Stomach (tissue), 8 donors: ENCODE measurements at regions not wholly inside any gene's neighbourhood (a gene's known extent, or its start where the extent isn't known, plus 50 kb on each side); places are given as distances from the start of the nearest gene placed in this dataset.

Experiments used
- DNase-seq, 2 donors: peaks; one replicate each; pipeline versions ENCODE4 v3.0.0 to v3.0.0-alpha.2; 2013 to 2019
- H3K27ac ChIP-seq, 5 donors: fragments of 200-600 bp in 4 of 5; sonication (generic) in 4 of 5; one replicate each; pipeline ENCODE4 v1.5.1; 2013 to 2019; ENCODE audit warnings: mild to moderate bottlenecking in 1 of 5, moderate library complexity in 1 of 5
- H3K27me3 ChIP-seq, 3 donors: fragments of 200-600 bp; sonication (generic); one replicate each; pipeline ENCODE4 v1.5.1; 2017 to 2019; ENCODE audit warnings: mixed run types in 1 of 3
- H3K36me3 ChIP-seq, 4 donors: fragments of 200-600 bp; sonication (generic); 1 replicate in 3 of 4; 2 replicates in 1 of 4; pipeline ENCODE4 v1.5.1; 2016 to 2019
- H3K4me1 ChIP-seq, 4 donors: fragments of 200-600 bp; sonication (generic); one replicate each; pipeline ENCODE4 v1.5.1; 2016 to 2019
- H3K4me3 ChIP-seq, 4 donors: fragments of 200-600 bp; sonication (generic) in 3 of 4; one replicate each; pipeline ENCODE4 v1.5.1; 2016 to 2019; ENCODE audit warnings: mild to moderate bottlenecking in 1 of 4
- H3K9me3 ChIP-seq, 4 donors: fragments of 200-600 bp; sonication (generic); one replicate each; pipeline ENCODE4 v1.5.1; 2016 to 2019
- EP300 ChIP-seq: sonication (generic); formaldehyde crosslinking; IDR thresholded peaks from one replicate; pipeline ENCODE4 v1.6.1; 2017; ENCODE audit warnings: antibody characterized with exemption
- POLR2A ChIP-seq, 4 donors: fragments of 450-650 bp; IDR thresholded peaks; one replicate each; pipeline ENCODE4 v1.6.1; 2016; ENCODE audit warnings: antibody characterized with exemption in 4 of 4, control low read depth in 2 of 4, mild to moderate bottlenecking in 1 of 4, moderate library complexity in 1 of 4
- POLR2AphosphoS5 ChIP-seq, 3 donors: sonication (generic); formaldehyde crosslinking; IDR thresholded peaks; one replicate each; pipeline ENCODE4 v1.6.1; 2016; ENCODE audit warnings: antibody characterized with exemption in 3 of 3
- WGBS, 5 donors: extraction: QIAGEN DNeasy Blood & Tissue Kit in 3 of 5; methylation state at CpG; one replicate each; pipeline versions ENCODE4 v1.1.5 to v1.1.7; 2013 to 2018; 5-methylcytosine and 5-hydroxymethylcytosine counted together
- intact Hi-C: fragments of 100-400 bp; cut with DNase I; formaldehyde crosslinking; loops from one replicate; pipeline ENCODE4 v1.15.1; 2023; ENCODE audit warnings: low total_unique reads
- TF ChIP-seq, protein P1 (sequence below), 7 experiments: fragments of 450-650 bp in 4 of 7; fragments of 200-600 bp in 3 of 7; sonication (generic) in 3 of 7; IDR thresholded peaks; one replicate each; pipeline ENCODE4 v1.5.1; 2016 to 2019; ENCODE audit warnings: antibody characterized with exemption in 7 of 7, control low read depth in 2 of 7, mild to moderate bottlenecking in 1 of 7
- donor health status: healthy with polysubstance abuse.
- donor health status: Bipolar disorder and iron deficiency.
- donor health status: healthy.

DNA sequence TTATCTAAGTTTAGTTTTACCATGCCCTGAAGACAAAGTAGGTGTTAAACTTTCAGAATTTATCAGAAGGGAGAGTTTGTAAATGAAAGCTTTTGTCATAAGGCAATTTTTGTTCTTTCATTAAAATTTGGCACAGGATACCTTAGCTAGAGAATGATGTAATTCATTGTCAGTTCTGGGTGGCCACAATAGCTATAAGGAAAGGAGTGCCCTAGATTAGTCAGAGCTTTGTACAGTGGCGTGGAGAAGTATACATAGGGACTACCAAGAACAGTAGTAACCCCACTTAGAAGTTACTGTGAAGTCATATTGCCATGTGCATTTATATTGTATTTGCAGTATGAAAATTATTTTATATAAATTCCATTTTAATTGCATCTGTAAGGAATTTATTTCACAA is 126.3 kb upstream of the CARD18 start:
- Histone ChIP-seq H3K4me1 (no peaks in the 10 kb centered on the region), H3K4me3 (no peak overlapping the region), H3K27me3 (no peaks in the 10 kb centered on the region), H3K27ac (no peak overlapping the region), H3K36me3 (no peaks in the 10 kb centered on the region), H3K9me3 (no peaks in the 10 kb centered on the region)
- no peak for DNase-seq
- TF ChIP-seq POLR2A (IDR thresholded peaks at IDR 0.05) (no peak), POLR2AphosphoS5 (IDR thresholded peaks at IDR 0.05) (no peak), EP300 (no peak)
- TF ChIP-seq, protein P1, sequence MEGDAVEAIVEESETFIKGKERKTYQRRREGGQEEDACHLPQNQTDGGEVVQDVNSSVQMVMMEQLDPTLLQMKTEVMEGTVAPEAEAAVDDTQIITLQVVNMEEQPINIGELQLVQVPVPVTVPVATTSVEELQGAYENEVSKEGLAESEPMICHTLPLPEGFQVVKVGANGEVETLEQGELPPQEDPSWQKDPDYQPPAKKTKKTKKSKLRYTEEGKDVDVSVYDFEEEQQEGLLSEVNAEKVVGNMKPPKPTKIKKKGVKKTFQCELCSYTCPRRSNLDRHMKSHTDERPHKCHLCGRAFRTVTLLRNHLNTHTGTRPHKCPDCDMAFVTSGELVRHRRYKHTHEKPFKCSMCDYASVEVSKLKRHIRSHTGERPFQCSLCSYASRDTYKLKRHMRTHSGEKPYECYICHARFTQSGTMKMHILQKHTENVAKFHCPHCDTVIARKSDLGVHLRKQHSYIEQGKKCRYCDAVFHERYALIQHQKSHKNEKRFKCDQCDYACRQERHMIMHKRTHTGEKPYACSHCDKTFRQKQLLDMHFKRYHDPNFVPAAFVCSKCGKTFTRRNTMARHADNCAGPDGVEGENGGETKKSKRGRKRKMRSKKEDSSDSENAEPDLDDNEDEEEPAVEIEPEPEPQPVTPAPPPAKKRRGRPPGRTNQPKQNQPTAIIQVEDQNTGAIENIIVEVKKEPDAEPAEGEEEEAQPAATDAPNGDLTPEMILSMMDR (IDR thresholded peaks at IDR 0.05) = no peak
- 62 to 79% (median 72%) methylated on average over 1 of the region's 1 CpG for WGBS, 5 donors
- intact Hi-C loops = no loop called here

DNA sequence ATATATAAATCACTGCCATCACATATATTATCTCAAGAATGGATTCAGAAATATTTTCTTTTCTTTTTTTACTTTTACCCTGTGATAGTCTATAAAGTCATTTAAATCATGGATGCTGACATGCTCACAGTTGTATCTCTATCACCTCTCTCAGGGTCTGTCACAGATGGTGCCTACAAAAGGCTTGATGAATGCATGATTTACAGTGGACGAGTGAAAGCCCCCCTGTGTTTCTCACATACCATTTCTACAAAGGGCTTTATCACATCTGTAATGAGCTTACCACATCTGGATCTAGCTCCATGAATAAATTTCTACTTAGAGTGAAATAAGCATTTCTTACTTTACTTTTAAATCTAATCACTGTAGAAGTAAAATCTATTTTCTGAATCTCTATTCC is 121.4 kb upstream of the CARD18 start:
- Histone ChIP-seq H3K9me3 (no peaks in the 10 kb centered on the region), H3K27me3 (no peaks in the 10 kb centered on the region), H3K4me3 (no peak overlapping the region), H3K36me3 (no peaks in the 10 kb centered on the region), H3K27ac (no peak overlapping the region), H3K4me1 (no peaks in the 10 kb centered on the region)
- no peak for DNase-seq
- intact Hi-C loops = no loop called here
- TF ChIP-seq POLR2A (IDR thresholded peaks at IDR 0.05) = no peak
- no peak for TF ChIP-seq EP300
- TF ChIP-seq, protein P1 (IDR thresholded peaks at IDR 0.05) = no peak
- TF ChIP-seq POLR2AphosphoS5 (IDR thresholded peaks at IDR 0.05) = no peak
- WGBS, 5 donors = 67 to 84% (median 78%) methylated on average over 1 of the region's 1 CpG

DNA sequence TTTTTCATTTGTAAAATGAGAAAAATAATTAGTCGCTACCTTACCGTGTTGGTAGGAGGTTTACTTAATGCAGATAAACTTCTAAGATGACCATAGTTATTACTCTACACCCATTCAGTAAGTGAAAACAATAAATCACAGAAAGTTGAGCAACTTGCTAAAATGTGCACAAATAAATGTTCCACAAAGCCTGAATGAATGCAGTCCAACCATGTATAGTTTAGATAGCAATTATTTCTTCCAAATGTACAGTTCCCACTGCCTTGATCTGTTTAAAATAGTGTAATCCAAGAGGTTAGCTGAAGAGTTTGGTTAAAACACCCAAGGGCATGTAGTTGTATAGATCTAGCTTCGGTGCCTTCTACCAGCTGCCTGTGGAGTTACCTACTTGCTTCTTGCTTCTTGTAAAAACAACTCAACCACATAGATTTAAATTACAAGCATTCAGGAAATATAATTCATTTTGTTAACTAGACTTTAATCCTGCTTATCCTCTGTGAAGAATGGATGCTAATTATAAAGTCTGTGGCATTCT is 106.3 kb upstream of the CARD18 start:
- no peak overlapping the region for H3K27ac ChIP-seq
- H3K4me3 ChIP-seq = no peak overlapping the region
- no peak for TF ChIP-seq EP300
- TF ChIP-seq POLR2AphosphoS5 (IDR thresholded peaks at IDR 0.05) = no peak
- TF ChIP-seq, protein P1 (IDR thresholded peaks at IDR 0.05) = no peak
- TF ChIP-seq POLR2A (IDR thresholded peaks at IDR 0.05) = no peak
- no peaks in the 10 kb centered on the region for H3K36me3 ChIP-seq
- H3K4me1 ChIP-seq = peaks cover 0 to 5% (median 2%) of the 10 kb centered on the region in 4 donors
- 88 to 92% (median 88%) methylated on average over 3 of the region's 3 CpGs for WGBS, 5 donors
- no peaks in the 10 kb centered on the region for H3K9me3 ChIP-seq
- intact Hi-C loops = no loop called here
- H3K27me3 ChIP-seq = no peaks in the 10 kb centered on the region
- DNase-seq = no peak

DNA sequence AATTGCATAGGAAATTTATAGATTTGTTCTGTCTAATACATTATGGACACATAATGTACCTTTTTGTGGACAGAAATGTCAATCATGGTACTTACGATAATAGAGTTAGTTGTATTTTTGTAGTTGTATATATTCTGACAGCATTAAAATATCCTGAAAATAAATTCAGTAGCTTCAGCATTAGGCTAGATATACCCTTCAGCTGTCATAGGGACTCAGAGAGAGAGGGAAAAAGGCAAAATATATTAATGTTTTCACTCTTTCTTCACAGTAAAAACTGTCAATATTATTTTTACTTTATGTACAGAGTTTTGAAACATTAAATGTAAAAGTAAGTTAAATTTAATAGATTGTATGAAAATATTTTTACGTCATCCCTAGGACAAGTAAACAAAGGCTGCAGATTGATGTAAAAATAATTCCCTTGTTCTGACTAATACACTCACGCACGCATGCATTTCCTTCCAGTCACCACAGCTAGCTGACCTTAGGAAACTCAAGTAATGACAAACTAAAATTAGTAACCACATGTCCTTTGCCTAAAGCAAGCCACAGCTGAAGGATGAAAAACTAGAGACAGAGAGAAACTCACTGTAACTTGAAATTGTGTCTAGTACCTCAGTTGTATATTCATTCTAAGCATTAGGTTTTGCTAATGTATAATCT is 104.7 kb upstream of the CARD18 start:
- Histone ChIP-seq H3K36me3 (no peaks in the 10 kb centered on the region), H3K27me3 (no peaks in the 10 kb centered on the region), H3K9me3 (no peaks in the 10 kb centered on the region), H3K4me1 (peaks cover 0 to 5% (median 2%) of the 10 kb centered on the region in 4 donors), H3K4me3 (no peak overlapping the region), H3K27ac (peak overlapping the region in 1 of 5 donors; percentile 23)
- peak in 1 of 2 donors; percentile 68 for DNase-seq
- TF ChIP-seq POLR2A (IDR thresholded peaks at IDR 0.05) (no peak), POLR2AphosphoS5 (IDR thresholded peaks at IDR 0.05) (peak in 2 of 3 donors; percentile 5 to 73)
- intact Hi-C loops = no loop called here
- WGBS, 5 donors = 50 to 67% (median 56%) methylated on average over 4 of the region's 4 CpGs

DNA sequence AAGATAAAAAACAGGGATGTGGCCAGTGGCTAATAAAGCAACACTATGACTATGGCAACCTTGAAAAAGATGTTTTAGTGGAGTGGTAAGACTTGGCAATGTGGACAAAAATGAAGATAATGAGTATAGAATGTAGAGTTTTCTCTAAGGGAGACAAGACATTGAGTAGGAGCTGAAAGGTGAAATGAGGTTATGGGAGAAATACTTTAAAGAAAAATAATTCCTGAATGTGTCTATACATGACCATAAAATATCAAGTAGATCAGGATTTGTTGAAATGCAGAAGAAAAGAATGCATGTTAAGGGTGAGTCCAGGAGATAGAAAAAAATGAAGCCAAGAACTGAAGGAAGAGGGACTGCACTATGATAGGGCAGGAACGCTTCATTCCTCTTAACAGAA is 101.6 kb upstream of the CARD18 start:
- intact Hi-C loops = no loop called here
- no peak for DNase-seq
- Histone ChIP-seq H3K27me3 (no peaks in the 10 kb centered on the region), H3K4me3 (no peak overlapping the region), H3K9me3 (no peaks in the 10 kb centered on the region), H3K36me3 (no peaks in the 10 kb centered on the region), H3K4me1 (peaks cover 0 to 5% (median 2%) of the 10 kb centered on the region in 4 donors), H3K27ac (no peak overlapping the region)
- 86 to 100% (median 89%) methylated on average over 1 of the region's 1 CpG for WGBS, 5 donors
- TF ChIP-seq POLR2A (IDR thresholded peaks at IDR 0.05) (no peak), POLR2AphosphoS5 (IDR thresholded peaks at IDR 0.05) (no peak)
- TF ChIP-seq, protein P1 (IDR thresholded peaks at IDR 0.05) = no peak
